ENCODE measurements at regions not wholly inside any gene's neighbourhood (a gene's known extent, or its start where the extent isn't known, plus 50 kb on each side); places are given as distances from the start of the nearest gene placed in this dataset.

GRCh38 chr12:86712425-86712843 is 456.2 kb upstream of the MGAT4C start:
- H3K27ac ChIP-seq (ENCODE audit: extremely low read depth, low read depth, low read length), result no peak overlapping the region
- POLR2A ChIA-PET, result no interaction called here
- CTCF ChIA-PET, result no interaction called here
- TF ChIP-seq TSHZ1 (tag by site-specific recombination; IDR thresholded peaks at IDR 0.05; ENCODE audit: borderline replicate concordance) (no peak), HIC1 (tag by site-specific recombination; IDR thresholded peaks at IDR 0.05) (peak; percentile 86), ZNF292 (tag by site-specific recombination; IDR thresholded peaks at IDR 0.05; ENCODE audit: borderline replicate concordance, low read depth) (no peak), PBX3 (CRISPR knock-in tag; IDR thresholded peaks at IDR 0.05) (no peak), ZNF280D (tag by site-specific recombination; IDR thresholded peaks at IDR 0.05) (no peak; the same call in 1 of the 2 replicates), ZNF23 (tag by site-specific recombination; IDR thresholded peaks at IDR 0.05; ENCODE audit: borderline replicate concordance) (no peak), ZNF18 (tag by site-specific recombination; IDR thresholded peaks at IDR 0.05) (no peak), ZNF707 (tag by site-specific recombination; IDR thresholded peaks at IDR 0.05) (no peak), ZBTB11 (tag by site-specific recombination; conservative IDR thresholded peaks at IDR 0.05; ENCODE audit: low read depth) (no peak), OSR2 (tag by site-specific recombination; IDR thresholded peaks at IDR 0.05) (no peak), ZNF133 (tag by site-specific recombination; IDR thresholded peaks at IDR 0.05) (no peak), ZBTB6 (tag by site-specific recombination; IDR thresholded peaks at IDR 0.05) (no peak), PRDM10 (tag by site-specific recombination; IDR thresholded peaks at IDR 0.05) (no peak), ZNF629 (tag by site-specific recombination; IDR thresholded peaks at IDR 0.05) (peak; percentile 92), ZNF112 (tag by site-specific recombination; IDR thresholded peaks at IDR 0.05) (no peak), ZNF174 (tag by site-specific recombination; IDR thresholded peaks at IDR 0.05) (no peak), SP2 (tag by site-specific recombination; IDR thresholded peaks at IDR 0.05) (no peak)

More at GRCh38 chr12:86712425-86712843, 456.2 kb upstream of the MGAT4C start:
- Histone ChIP-seq H3K9me3 (ENCODE audit: control insufficient read depth, insufficient read depth, low read depth, low read length) (no peaks in the 10 kb centered on the region), H3K36me3 (ENCODE audit: control insufficient read depth in 2 of 2, insufficient read depth in 1 of 2, low read length in 2 of 2) (no peaks in the 10 kb centered on the region), H3K4me1 (ENCODE audit: control insufficient read depth, insufficient read depth, low read length) (no peaks in the 10 kb centered on the region; the same call in 1 of the 2 replicates), H3K4me3 (ENCODE audit: low read depth, low read length) (no peak overlapping the region)
